ENCODE measurements at regions not wholly inside any gene's neighbourhood (a gene's known extent, or its start where the extent isn't known, plus 50 kb on each side); places are given as distances from the start of the nearest gene placed in this dataset.

DNA sequence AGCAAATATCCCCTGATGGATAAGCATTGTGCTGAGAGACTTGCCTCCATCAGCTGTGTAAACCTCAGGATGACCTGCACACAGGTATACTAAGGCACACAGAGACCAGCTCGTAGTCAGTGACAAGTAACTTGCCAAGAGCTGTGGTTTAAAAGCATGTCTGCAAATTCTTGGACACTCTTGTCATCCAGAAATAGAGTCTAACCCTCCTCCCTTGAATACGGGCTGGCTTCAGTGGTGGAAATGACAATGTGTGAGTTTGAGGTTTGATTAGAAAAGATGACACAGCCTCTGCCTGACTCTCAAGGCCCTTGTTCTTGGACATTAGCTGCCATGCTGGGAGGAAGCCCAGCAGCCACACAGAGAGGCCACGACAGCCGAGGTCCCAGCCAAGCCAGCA, 114.4 kb downstream of the GADD45G start:
- ATAC-seq (ENCODE audit: poor library complexity), result no peak
- DNase-seq, result no peak
- peaks cover 25% of the 10 kb centered on the region for H3K4me1 Mint-ChIP-seq (ENCODE audit: low read depth)
- no peak overlapping the region for H3K27ac Mint-ChIP-seq
- Histone ChIP-seq H3K4me3 (ENCODE audit: low read length) (no peak overlapping the region), H3K27me3 (ENCODE audit: control insufficient read depth in 1 of 2, insufficient read depth in 2 of 2, low read length in 2 of 2) (no peaks in the 10 kb centered on the region), H3K36me3 (ENCODE audit: insufficient read depth, low read length) (no peaks in the 10 kb centered on the region), H3K4me1 (ENCODE audit: insufficient read depth, low read length) (peaks cover 10% of the 10 kb centered on the region), H3K9me3 (ENCODE audit: control insufficient read depth in 1 of 2, insufficient read depth in 1 of 2, low read length in 2 of 2) (peaks cover 0 to 19% of the 10 kb centered on the region in 2 experiments), H3K27ac (ENCODE audit: low read depth in 1 of 2, low read length in 2 of 2) (no peak overlapping the region)
- H3K4me3 Mint-ChIP-seq, result no peak overlapping the region
- intact Hi-C loops (cut with DNase I, micrococcal nuclease), result no loop called here
- POLR2A ChIA-PET, result no interaction called here
- CTCF ChIA-PET, result no interaction called here
- H3K36me3 Mint-ChIP-seq (ENCODE audit: low read depth), result no peaks in the 10 kb centered on the region
- H3K9me3 Mint-ChIP-seq, result no peaks in the 10 kb centered on the region
- TF ChIP-seq, protein P1, sequence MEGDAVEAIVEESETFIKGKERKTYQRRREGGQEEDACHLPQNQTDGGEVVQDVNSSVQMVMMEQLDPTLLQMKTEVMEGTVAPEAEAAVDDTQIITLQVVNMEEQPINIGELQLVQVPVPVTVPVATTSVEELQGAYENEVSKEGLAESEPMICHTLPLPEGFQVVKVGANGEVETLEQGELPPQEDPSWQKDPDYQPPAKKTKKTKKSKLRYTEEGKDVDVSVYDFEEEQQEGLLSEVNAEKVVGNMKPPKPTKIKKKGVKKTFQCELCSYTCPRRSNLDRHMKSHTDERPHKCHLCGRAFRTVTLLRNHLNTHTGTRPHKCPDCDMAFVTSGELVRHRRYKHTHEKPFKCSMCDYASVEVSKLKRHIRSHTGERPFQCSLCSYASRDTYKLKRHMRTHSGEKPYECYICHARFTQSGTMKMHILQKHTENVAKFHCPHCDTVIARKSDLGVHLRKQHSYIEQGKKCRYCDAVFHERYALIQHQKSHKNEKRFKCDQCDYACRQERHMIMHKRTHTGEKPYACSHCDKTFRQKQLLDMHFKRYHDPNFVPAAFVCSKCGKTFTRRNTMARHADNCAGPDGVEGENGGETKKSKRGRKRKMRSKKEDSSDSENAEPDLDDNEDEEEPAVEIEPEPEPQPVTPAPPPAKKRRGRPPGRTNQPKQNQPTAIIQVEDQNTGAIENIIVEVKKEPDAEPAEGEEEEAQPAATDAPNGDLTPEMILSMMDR (IDR thresholded peaks at IDR 0.05), result no peak
- no peaks in the 10 kb centered on the region for H3K27me3 Mint-ChIP-seq

- DNase-seq (no peak), ATAC-seq (ENCODE audit: poor library complexity) (no peak)
- TF ChIP-seq, protein P1 (IDR thresholded peaks at IDR 0.05), result no peak
- Mint-ChIP-seq H3K36me3 (ENCODE audit: low read depth) (no peaks in the 10 kb centered on the region), H3K9me3 (no peaks in the 10 kb centered on the region), H3K4me3 (no peak overlapping the region), H3K27me3 (no peaks in the 10 kb centered on the region), H3K27ac (no peak overlapping the region), H3K4me1 (ENCODE audit: low read depth) (peaks cover 10% of the 10 kb centered on the region)
- Histone ChIP-seq H3K27ac (ENCODE audit: low read depth in 1 of 2, low read length in 2 of 2) (no peak overlapping the region), H3K27me3 (ENCODE audit: control insufficient read depth in 1 of 2, insufficient read depth in 2 of 2, low read length in 2 of 2) (no peaks in the 10 kb centered on the region), H3K9me3 (ENCODE audit: control insufficient read depth in 1 of 2, insufficient read depth in 1 of 2, low read length in 2 of 2) (peaks cover 0 to 19% of the 10 kb centered on the region in 2 experiments), H3K4me3 (ENCODE audit: low read length) (no peak overlapping the region), H3K36me3 (ENCODE audit: insufficient read depth, low read length) (no peaks in the 10 kb centered on the region), H3K4me1 (ENCODE audit: insufficient read depth, low read length) (no peaks in the 10 kb centered on the region)
- ChIA-PET CTCF (no interaction called here), POLR2A (no interaction called here)
- intact Hi-C loops (cut with DNase I, micrococcal nuclease), result no loop called here
Measured at GRCh38 chr9:89720696-89721175, 115.9 kb downstream of the GADD45G start.

GRCh38 chr9:89721176-89721700, 116.4 kb downstream of the GADD45G start:
- H3K27me3 ChIP-seq (ENCODE audit: control insufficient read depth in 1 of 2, insufficient read depth in 2 of 2, low read length in 2 of 2), result no peaks in the 10 kb centered on the region
- CTCF ChIA-PET, result no interaction called here
- POLR2A ChIA-PET, result no interaction called here
- intact Hi-C loops (cut with DNase I, micrococcal nuclease), result no loop called here
- H3K36me3 ChIP-seq (ENCODE audit: insufficient read depth, low read length), result no peaks in the 10 kb centered on the region
- no peak overlapping the region for H3K27ac Mint-ChIP-seq
- no peaks in the 10 kb centered on the region for H3K9me3 Mint-ChIP-seq
- H3K4me3 Mint-ChIP-seq, result no peak overlapping the region
- DNase-seq, result no peak
- H3K4me1 ChIP-seq (ENCODE audit: insufficient read depth, low read length), result no peaks in the 10 kb centered on the region
- no peaks in the 10 kb centered on the region for H3K36me3 Mint-ChIP-seq (ENCODE audit: low read depth)
- no peak for ATAC-seq (ENCODE audit: poor library complexity)
- H3K4me1 Mint-ChIP-seq (ENCODE audit: low read depth), result peaks cover 7% of the 10 kb centered on the region
- peaks cover 0 to 19% of the 10 kb centered on the region in 2 experiments for H3K9me3 ChIP-seq (ENCODE audit: control insufficient read depth in 1 of 2, insufficient read depth in 1 of 2, low read length in 2 of 2)
- H3K27ac ChIP-seq (ENCODE audit: low read depth in 1 of 2, low read length in 2 of 2), result no peak overlapping the region
- no peak overlapping the region for H3K4me3 ChIP-seq (ENCODE audit: low read length)
- H3K27me3 Mint-ChIP-seq, result no peaks in the 10 kb centered on the region
- TF ChIP-seq, protein P1 (IDR thresholded peaks at IDR 0.05), result no peak

Data from CD4-positive, alpha-beta T cell (primary cell).